K562 (cell line): ENCODE measurements at regions not wholly inside any gene's neighbourhood (a gene's known extent, or its start where the extent isn't known, plus 50 kb on each side); places are given as distances from the start of the nearest gene placed in this dataset.

Source experiments
- HSF4 ChIP-seq: fragments of 250-450 bp; sonication (Bioruptor Pico); IDR thresholded peaks from 2 replicates; pipeline ENCODE4 v2.1.2; 2022; ENCODE audit warnings: mild to moderate bottlenecking, moderate library complexity, borderline replicate concordance
- KAT8 ChIP-seq: fragments of 450-650 bp; IDR thresholded peaks from 2 replicates; pipeline ENCODE4 v1.6.1; 2016; ENCODE audit warnings: low read depth, mild to moderate bottlenecking
- RFX7 ChIP-seq: fragments of 250-450 bp; sonication (Bioruptor Pico); IDR thresholded peaks from 2 replicates; pipeline ENCODE4 v1.5.1; 2021; ENCODE audit warnings: mild to moderate bottlenecking
- SMAD1 ChIP-seq: fragments of 150-350 bp; IDR thresholded peaks from 2 replicates; pipeline ENCODE4 v1.6.1; 2014; ENCODE audit warnings: low read length, low read depth; ENCODE audit not compliant: partially characterized antibody
- ZNF263 ChIP-seq: sonication (generic); formaldehyde crosslinking; IDR thresholded peaks from 2 replicates; pipeline ENCODE4 v1.8.0; 2022; ENCODE audit warnings: mild to moderate bottlenecking, missing genetic modification reagents, borderline replicate concordance
- ZNF785 ChIP-seq: fragments of 250-450 bp; sonication (Bioruptor Pico); IDR thresholded peaks from 2 replicates; pipeline ENCODE4 v1.4.0; 2020; ENCODE audit warnings: mild to moderate bottlenecking
- TF ChIP-seq, protein P1 (sequence below), 3 experiments: IDR thresholded peaks in 2 of 3; conservative IDR thresholded peaks in 1 of 3; 2 replicates each; pipeline ENCODE4 v1.5.1; 2011 to 2012; ENCODE audit warnings: low read length in 3 of 3, mild to moderate bottlenecking in 3 of 3, control low read depth in 2 of 3, improper control_type of control experiment in 1 of 3, inconsistent platforms in 1 of 3, low read depth in 1 of 3, mixed read lengths in 1 of 3, moderate library complexity in 1 of 3; ENCODE audit not compliant: insufficient read depth in 2 of 3
- TF ChIP-seq, protein P2 (sequence below): fragments of 250-450 bp; sonication (Bioruptor Pico); IDR thresholded peaks from 2 replicates; pipeline ENCODE4 v1.4.0; 2020; ENCODE audit warnings: mild to moderate bottlenecking, moderate library complexity
- TF ChIP-seq, protein P3 (sequence below): sonication (generic); formaldehyde crosslinking; IDR thresholded peaks from 2 replicates; pipeline ENCODE4 v1.9.0; 2022; ENCODE audit warnings: mild to moderate bottlenecking, missing genetic modification reagents

DNA sequence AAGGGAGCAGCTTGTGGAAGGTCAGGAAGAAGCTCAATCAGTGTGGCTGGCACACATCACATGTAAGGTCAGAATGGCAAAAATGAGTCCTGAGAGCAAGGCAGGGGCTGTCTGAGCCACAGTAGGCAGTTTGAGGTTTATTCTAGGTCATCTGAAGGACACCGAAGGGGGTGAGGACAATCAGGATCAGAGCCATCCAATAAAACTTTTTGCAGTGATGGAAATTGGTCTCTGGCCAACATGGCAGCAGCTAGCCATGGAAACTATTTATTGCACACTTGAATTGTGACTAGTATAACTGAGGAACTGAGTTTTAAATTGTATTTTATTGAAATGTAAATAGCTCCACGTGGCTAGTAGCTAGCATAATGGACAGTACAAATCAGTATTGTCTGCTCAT, 97.0 kb upstream of the CACNA1E start:
- TF ChIP-seq SMAD1 (no peak), ZNF263 (no peak), KAT8 (no peak), HSF4 (CRISPR knock-in tag) (no peak), ZNF785 (no peak), RFX7 (no peak)
- TF ChIP-seq, protein P1, sequence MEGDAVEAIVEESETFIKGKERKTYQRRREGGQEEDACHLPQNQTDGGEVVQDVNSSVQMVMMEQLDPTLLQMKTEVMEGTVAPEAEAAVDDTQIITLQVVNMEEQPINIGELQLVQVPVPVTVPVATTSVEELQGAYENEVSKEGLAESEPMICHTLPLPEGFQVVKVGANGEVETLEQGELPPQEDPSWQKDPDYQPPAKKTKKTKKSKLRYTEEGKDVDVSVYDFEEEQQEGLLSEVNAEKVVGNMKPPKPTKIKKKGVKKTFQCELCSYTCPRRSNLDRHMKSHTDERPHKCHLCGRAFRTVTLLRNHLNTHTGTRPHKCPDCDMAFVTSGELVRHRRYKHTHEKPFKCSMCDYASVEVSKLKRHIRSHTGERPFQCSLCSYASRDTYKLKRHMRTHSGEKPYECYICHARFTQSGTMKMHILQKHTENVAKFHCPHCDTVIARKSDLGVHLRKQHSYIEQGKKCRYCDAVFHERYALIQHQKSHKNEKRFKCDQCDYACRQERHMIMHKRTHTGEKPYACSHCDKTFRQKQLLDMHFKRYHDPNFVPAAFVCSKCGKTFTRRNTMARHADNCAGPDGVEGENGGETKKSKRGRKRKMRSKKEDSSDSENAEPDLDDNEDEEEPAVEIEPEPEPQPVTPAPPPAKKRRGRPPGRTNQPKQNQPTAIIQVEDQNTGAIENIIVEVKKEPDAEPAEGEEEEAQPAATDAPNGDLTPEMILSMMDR (IDR thresholded peaks at IDR 0.05 in 2 of 3, conservative IDR thresholded peaks at IDR 0.05 in 1 of 3; ENCODE audit: insufficient read depth in 2 of 3, low read depth in 1 of 3, low read length in 3 of 3), result no peak
- TF ChIP-seq, protein P2, sequence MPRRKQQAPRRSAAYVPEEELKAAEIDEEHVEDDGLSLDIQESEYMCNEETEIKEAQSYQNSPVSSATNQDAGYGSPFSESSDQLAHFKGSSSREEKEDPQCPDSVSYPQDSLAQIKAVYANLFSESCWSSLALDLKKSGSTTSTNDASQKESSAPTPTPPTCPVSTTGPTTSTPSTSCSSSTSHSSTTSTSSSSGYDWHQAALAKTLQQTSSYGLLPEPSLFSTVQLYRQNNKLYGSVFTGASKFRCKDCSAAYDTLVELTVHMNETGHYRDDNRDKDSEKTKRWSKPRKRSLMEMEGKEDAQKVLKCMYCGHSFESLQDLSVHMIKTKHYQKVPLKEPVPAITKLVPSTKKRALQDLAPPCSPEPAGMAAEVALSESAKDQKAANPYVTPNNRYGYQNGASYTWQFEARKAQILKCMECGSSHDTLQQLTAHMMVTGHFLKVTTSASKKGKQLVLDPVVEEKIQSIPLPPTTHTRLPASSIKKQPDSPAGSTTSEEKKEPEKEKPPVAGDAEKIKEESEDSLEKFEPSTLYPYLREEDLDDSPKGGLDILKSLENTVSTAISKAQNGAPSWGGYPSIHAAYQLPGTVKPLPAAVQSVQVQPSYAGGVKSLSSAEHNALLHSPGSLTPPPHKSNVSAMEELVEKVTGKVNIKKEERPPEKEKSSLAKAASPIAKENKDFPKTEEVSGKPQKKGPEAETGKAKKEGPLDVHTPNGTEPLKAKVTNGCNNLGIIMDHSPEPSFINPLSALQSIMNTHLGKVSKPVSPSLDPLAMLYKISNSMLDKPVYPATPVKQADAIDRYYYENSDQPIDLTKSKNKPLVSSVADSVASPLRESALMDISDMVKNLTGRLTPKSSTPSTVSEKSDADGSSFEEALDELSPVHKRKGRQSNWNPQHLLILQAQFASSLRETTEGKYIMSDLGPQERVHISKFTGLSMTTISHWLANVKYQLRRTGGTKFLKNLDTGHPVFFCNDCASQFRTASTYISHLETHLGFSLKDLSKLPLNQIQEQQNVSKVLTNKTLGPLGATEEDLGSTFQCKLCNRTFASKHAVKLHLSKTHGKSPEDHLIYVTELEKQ (CRISPR knock-in tag), result no peak
- TF ChIP-seq, protein P3, sequence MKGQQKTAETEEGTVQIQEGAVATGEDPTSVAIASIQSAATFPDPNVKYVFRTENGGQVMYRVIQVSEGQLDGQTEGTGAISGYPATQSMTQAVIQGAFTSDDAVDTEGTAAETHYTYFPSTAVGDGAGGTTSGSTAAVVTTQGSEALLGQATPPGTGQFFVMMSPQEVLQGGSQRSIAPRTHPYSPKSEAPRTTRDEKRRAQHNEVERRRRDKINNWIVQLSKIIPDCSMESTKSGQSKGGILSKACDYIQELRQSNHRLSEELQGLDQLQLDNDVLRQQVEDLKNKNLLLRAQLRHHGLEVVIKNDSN (CRISPR knock-in tag), result no peak
